Fibroblast of skin of left biceps (primary cell): ENCODE measurements at regions not wholly inside any gene's neighbourhood (a gene's known extent, or its start where the extent isn't known, plus 50 kb on each side); places are given as distances from the start of the nearest gene placed in this dataset.
"Not testable (repeated sequence)": the region's sequence is repeated elsewhere in the genome, so short reads cannot be mapped to it uniquely, and the experiment has no call there.

Source experiments
- DNase-seq, 2 experiments: peaks; one replicate each; pipeline ENCODE4 v3.0.0-alpha.2; 2013; ENCODE audit warnings: low read depth in 2 of 2

- DNase-seq = no peak
These were observed 176.7 kb downstream of the PRELID2 start for GRCh38 chr5:145658435-145658834.

- not testable (repeated sequence) for DNase-seq
These were observed 182.4 kb downstream of the PRELID2 start for GRCh38 chr5:145652700-145653099.

DNA sequence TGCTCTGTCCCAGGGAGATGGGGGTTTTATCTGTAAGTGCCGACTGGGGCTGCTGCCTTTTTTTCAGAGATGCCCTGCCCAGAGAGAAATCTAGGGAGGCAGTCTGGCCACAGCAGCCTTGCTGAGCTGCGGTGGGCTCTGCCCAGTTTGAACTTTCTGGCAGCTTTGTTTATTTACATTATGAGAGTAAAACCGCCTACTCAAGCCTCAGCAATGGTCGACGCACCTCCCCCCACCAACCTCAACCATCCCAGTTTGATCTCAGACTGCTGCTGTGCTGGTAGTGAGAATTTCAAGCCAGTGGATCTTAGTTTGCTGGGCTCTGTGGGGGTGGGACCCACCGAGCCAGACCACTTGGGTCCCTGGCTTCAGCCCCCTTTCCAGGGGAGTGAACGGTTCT is 188.0 kb downstream of the PRELID2 start:
- not testable (repeated sequence) for DNase-seq

- DNase-seq = not testable (repeated sequence)
These were observed 191.9 kb downstream of the PRELID2 start for GRCh38 chr5:145643214-145643613.

GRCh38 chr5:145637396-145637795 is 197.7 kb downstream of the PRELID2 start:
- DNase-seq = peak; percentile 6 to 9

DNA sequence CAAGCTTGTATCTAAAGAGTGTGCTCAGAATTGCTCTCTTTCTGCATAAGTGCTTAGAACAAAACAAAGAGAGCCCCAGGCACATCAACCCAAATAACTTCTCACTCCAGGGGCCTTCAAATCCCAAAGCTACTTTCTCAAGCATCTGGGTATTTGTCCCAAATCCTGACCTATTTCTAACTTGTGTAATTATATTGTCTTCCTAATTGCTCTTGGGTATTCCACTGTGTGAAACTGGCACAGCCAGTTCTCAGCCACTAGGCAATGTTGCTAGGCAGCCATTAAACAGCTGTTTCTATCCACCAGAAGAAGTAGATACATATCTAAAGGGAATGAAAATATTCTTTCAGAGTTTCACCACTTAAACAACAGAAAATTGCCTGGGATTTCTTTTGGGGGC is 198.8 kb downstream of the PRELID2 start:
- no peak for DNase-seq

DNA sequence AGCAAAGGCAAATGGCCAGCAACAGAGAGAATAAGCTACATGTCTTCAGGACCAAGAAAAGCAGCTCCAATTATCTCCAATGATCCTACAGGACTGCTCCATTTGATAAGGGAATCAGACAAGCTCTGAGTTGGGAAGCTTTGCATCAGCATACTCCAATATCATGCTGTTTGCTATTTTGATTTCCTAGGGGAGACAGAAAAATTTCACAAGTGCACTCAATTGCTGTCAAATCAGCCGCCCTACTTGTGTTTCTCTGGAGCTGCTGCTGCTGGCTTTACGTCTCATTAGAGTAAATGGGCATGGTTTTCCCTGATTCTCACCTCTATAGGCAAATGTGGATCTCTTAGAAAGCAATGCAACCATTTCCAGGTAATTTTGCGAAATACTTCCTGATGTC is 201.7 kb downstream of the PRELID2 start:
- DNase-seq = no peak

GRCh38 chr5:145632701-145633100 is 202.4 kb downstream of the PRELID2 start:
- no peak for DNase-seq

DNA sequence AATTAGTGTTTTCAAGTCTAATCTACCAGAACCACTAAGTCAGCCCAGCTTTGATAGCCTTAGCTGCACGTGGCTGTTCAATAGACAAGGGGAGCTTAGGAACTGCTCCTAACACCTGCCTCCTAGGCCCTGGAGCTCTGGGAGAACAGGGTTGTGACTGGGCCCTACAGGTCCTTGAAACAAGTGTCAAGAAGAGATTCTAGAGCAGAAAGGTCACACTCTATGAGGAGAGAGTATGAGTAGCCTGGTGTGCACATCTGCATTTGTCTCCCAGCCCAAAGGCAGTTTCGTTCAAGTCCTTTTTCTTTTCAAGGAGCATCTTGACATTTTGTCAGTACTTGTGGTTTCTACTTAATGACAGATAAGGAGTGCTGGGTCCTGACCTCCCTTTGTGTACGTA is 206.1 kb downstream of the PRELID2 start:
- no peak for DNase-seq

GRCh38 chr5:145628525-145628924 is 206.6 kb downstream of the PRELID2 start:
- DNase-seq = no peak

GRCh38 chr5:145619806-145620310 is 215.3 kb downstream of the PRELID2 start:
- peak; percentile 9 to 10 for DNase-seq

GRCh38 chr5:145616739-145617138 is 218.4 kb downstream of the PRELID2 start:
- not testable (repeated sequence) for DNase-seq

GRCh38 chr5:145598983-145599382 is 236.2 kb downstream of the PRELID2 start:
- DNase-seq = no peak

GRCh38 chr5:145598184-145598583 is 237.0 kb downstream of the PRELID2 start:
- DNase-seq = no peak

GRCh38 chr5:145591578-145591977 is 243.6 kb downstream of the PRELID2 start:
- no peak for DNase-seq

GRCh38 chr5:145589063-145589462 is 246.1 kb downstream of the PRELID2 start:
- no peak for DNase-seq

DNA sequence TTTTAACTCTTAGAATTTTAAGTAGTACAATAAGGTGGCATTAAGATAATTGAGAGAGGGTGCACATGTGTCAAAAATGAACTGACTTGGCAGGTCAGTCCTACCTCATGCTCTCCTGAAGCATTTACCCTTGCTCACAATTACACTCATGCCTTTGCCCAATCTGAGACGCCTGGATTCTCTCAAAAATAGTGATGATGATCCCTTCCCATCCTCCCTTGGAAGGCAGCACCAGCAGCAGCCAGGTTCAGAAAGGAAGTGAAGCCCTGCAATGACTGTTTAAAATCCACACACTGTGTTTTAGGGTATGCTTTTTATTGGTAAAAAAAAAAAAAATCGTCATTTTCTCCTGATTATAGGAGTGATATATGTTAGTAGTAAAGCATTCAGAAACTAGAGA is 246.6 kb downstream of the PRELID2 start:
- no peak for DNase-seq

DNA sequence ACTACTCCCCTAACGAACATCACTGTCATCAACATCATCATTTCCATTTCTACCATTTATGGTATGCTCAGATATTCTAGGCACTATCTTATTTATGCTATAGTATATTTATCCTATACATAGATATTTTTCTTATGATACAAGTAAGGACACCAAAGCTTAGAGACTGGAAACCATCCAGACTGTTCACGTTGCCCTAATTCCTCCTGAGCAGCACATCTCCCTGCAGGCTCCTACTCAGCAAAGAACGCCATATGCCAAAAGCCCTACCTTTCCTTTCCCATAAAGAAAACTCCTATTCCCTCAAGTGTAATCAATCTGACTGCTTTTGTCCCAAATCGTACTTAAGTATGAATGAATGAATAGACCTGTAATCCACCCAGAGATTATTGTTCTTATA is 247.0 kb downstream of the PRELID2 start:
- DNase-seq = no peak

GRCh38 chr5:145587710-145588109 is 247.4 kb downstream of the PRELID2 start:
- DNase-seq = peak; percentile 64 to 75

DNA sequence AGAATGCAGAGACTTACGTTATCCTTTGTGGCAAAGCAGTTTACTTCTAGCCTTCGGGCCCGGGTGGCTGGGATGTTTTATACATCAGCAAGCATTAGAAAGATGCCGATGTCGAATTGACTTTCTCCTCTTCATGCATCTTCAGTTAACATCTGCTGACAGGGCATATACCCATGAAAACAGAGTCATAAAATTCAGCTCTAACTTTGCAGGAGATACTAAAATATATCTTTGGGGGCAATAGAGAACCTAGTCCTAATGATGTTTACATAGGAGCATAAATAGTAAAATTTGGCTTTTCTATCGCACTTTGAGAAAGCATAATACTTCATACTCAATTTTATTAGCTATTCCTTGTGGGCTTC is 247.9 kb downstream of the PRELID2 start:
- no peak for DNase-seq

GRCh38 chr5:145586661-145587307 is 248.4 kb downstream of the PRELID2 start:
- DNase-seq = no peak

- DNase-seq = no peak
These were observed 249.5 kb downstream of the PRELID2 start for GRCh38 chr5:145585443-145586148.

DNA sequence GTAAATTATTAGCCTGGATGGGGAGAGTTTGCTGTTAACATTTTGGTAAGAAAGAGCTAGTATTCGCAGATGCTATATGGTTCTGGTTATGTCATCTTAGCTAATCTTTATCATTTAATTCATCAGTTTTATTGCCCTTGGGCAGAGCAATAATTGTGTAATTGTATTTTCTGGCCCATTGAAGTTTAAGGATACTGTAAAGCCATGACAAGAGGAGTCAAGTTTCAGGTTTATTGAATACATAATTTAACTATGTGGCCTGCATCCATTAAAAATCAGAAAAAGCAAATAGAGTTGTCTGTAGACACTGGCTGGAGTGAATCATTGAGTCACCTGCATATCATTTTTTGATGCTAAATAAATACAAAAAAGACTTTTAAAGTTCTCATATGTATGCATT is 255.8 kb downstream of the PRELID2 start:
- no peak for DNase-seq
